Fibroblast of mammary gland (primary cell): ENCODE measurements at regions not wholly inside any gene's neighbourhood (a gene's known extent, or its start where the extent isn't known, plus 50 kb on each side); places are given as distances from the start of the nearest gene placed in this dataset.

Experiments
- DNase-seq: peaks from one replicate; pipeline ENCODE4 v3.0.0-alpha.2; 2010; ENCODE audit warnings: low read depth
- H3K4me3 ChIP-seq: 2 replicates; pipeline ENCODE4 v1.5.1; 2011; ENCODE audit warnings: low read depth, mild to moderate bottlenecking, low read length, moderate library complexity; ENCODE audit not compliant: control insufficient read depth
- TF ChIP-seq, protein P1 (sequence below): conservative IDR thresholded peaks from 2 replicates; pipeline ENCODE4 v1.5.1; 2011; ENCODE audit warnings: low read depth, low read length, inconsistent platforms; ENCODE audit not compliant: control insufficient read depth, insufficient read depth

DNA sequence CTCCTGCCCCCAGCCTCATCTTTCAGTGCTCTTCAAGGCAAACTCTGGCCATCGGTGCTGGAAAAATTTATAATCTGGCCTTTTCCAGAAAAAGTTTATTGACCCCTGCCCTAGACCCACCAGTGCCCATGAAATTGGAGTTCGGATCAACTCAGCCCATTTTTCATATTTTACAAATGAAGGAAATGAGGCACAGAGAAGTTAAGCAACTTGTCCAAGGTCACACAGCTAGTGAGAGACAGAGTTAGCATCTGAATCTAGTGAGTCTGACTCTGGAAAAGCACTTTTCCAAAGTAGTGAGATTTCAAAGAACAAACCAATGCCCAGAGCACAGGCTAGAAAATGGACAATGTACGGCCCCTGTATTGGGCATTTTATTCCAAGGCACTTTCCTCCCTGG is 69.4 kb upstream of the TLE3 start:
- no peak overlapping the region for H3K4me3 ChIP-seq
- DNase-seq: no peak
- TF ChIP-seq, protein P1, sequence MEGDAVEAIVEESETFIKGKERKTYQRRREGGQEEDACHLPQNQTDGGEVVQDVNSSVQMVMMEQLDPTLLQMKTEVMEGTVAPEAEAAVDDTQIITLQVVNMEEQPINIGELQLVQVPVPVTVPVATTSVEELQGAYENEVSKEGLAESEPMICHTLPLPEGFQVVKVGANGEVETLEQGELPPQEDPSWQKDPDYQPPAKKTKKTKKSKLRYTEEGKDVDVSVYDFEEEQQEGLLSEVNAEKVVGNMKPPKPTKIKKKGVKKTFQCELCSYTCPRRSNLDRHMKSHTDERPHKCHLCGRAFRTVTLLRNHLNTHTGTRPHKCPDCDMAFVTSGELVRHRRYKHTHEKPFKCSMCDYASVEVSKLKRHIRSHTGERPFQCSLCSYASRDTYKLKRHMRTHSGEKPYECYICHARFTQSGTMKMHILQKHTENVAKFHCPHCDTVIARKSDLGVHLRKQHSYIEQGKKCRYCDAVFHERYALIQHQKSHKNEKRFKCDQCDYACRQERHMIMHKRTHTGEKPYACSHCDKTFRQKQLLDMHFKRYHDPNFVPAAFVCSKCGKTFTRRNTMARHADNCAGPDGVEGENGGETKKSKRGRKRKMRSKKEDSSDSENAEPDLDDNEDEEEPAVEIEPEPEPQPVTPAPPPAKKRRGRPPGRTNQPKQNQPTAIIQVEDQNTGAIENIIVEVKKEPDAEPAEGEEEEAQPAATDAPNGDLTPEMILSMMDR: no peak

DNA sequence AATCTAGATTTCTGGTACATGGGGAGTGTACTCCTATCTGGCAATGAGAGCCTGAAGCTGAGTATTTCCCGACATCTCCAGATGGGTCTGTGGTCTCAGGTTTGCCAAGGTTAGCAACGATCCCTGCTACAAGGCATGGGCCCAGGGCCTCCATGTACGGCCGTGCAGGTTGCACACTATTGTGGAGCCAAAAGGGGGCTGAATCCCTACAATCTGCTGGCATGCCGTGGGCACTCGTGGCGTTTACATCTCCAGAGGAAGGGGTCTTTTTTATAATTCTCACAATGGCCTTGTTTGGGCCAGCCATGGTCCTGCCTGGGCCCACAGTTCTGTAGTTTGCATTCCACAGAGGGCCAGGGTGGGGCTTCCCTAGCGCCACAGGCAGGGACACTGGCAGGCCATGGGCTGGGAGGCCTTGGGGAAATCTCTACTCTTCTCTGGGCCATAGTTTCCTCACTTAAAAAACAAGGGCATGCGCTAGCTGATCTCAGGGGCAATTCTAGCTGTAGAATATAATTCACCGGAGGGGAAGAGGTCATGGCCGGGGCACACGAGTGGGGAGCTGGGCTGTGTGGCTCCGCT is 68.9 kb upstream of the TLE3 start:
- DNase-seq: no peak
- H3K4me3 ChIP-seq: no peak overlapping the region
- TF ChIP-seq, protein P1: no peak

DNA sequence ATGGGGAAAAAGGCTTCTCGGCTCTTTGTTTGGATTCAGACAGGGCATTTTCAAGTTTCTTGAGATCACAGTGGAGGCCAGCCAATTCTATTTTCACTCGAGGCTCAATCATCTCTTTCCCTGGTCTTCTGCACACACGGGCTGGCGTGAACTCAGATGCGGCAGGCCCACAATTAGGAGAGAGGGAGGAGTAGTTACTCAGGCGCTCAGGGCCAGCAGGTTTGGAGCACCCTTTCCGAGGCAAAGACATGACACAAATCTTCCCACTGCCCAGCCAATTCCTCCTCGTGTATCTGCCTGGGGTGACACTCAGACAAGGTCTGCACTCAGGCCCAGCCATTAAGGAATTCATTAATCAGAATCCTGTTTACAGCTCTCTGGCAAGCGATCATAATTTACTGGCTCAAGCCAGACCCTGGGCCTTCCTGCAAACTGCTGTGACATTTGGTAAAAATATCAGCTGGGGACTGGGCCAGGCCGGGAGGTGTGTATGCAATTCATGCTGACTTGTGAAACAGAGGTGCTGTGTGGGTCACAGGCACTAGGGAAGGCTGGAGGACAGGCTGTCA is 68.1 kb upstream of the TLE3 start:
- TF ChIP-seq, protein P1: no peak
- no peak overlapping the region for H3K4me3 ChIP-seq
- no peak for DNase-seq

DNA sequence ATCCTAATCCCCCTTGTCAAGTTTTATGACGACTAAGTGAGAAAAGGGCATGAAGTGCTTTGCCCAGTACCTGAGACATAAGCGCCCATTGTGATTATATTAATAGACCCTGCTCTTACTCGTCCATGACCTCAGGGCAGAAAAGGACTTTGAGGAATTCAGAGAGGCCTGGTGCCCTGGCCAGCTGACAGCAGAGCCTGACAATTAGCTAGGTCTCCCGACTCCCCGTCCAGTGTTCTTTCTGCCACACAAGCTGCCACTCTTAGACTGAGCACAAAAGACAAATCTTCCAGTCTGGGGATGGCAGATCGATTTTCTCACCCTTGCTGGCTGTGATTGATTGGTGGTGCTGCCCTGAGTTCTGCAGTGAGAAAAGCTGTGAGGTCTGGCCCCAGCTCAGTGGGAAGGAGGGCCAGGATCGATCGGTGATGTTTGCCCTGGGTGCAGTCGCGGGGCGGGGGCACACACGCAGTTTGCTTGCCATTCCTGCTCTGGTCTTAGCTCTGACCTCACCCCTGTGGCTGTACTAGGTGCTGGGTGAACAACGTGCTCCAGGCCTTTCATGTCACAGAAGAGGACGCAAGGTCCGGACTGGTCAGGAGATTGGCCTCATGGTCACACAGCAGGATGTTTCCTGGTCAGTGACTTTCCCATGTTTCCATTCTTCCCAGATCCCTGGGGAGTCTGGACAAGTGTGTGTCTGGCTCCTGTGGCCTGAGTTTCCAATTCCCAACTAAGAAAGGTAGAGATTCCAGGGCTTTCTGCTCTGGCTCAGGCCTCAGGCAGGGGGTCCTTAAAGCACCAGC is 67.4 kb upstream of the TLE3 start:
- TF ChIP-seq, protein P1: no peak
- no peak overlapping the region for H3K4me3 ChIP-seq
- DNase-seq: no peak

DNA sequence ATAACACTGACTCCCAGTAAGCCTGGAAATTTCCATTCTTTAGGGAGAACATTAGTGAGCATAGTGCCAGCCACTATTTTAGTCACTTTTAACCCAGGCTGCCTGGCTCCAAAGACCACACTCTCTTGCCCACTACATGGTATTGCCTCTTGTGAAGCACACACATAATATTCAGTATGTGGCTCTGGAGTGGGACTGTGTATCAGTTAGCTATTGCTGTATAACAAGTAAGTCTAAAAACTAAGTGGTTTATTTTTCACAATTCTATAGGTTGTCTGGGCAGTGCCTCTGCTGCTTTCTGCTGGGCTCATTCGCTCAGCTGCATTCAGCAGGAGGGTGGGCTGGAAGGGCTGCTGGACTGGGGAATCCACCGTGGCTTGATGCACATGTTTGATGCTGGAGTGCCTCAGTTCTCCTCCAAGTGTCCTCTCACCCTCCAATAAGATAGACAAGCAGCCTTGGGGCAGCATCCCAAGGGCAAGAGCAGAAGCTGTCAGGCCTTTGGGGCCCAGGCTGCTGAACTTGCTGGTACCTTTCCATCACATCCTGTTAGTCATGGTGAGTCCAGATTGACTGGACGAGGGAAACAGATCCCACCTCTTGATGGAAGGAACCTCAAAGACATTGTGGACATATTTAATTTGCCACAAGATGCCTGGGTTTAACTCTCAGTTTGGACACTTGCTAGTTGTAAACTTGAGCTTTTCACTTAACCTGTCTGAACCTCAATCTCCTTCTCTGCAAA is 66.6 kb upstream of the TLE3 start:
- no peak overlapping the region for H3K4me3 ChIP-seq
- TF ChIP-seq, protein P1: no peak
- DNase-seq: peak; percentile 43

DNA sequence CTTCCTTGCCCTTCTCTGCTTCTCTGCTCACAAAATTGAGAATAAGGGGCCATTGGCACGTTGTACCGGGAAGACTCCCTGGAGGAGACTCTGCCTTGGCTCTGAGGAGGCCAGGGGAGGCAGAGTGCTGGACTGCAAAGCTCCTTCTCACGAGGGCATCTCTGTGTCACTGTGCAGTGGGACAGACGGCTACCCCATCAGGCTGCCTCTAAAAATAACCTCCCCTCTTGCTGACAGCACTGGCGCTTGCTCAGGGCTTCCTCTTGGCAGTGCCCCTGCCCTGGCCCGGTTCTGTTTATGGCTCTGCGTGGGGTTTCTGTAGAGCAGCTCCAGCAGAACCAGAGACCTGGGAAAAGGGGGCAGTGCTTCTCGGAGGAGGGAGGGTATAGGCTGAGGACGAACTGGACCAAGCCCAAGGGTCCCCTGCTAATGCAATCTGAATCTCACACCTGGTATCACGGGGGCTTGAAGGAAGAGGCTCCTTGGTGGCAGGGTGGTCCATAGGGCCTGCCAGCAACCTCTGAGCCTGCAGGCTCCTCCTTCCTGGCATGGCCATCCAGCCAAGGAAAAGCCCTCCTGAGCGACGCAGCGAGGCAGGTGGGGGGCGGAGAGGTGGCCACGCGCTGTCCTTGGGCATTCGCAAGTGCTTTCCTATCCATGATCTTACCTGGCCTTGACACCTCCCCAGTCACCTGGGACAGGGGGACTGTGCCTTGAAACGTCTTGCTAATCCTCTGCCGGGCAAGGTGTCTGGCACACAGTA is 63.3 kb upstream of the TLE3 start:
- TF ChIP-seq, protein P1: no peak
- DNase-seq: no peak
- no peak overlapping the region for H3K4me3 ChIP-seq
